GM19452 (cell line): ENCODE measurements at regions not wholly inside any gene's neighbourhood (a gene's known extent, or its start where the extent isn't known, plus 50 kb on each side); places are given as distances from the start of the nearest gene placed in this dataset.
"Not testable (repeated sequence)": the region's sequence is repeated elsewhere in the genome, so short reads cannot be mapped to it uniquely, and the experiment has no call there.

ENCODE experiments used
- ATAC-seq: cut with Tn5 transposase; IDR thresholded peaks from one replicate; pipeline ENCODE4 v1.9.1; 2021; ENCODE audit not compliant: unreplicated experiment

GRCh38 chr5:174504266-174504726 is 220.1 kb upstream of the MSX2 start:
- no peak for ATAC-seq

GRCh38 chr5:174505621-174506020 is 218.8 kb upstream of the MSX2 start:
- no peak for ATAC-seq

DNA sequence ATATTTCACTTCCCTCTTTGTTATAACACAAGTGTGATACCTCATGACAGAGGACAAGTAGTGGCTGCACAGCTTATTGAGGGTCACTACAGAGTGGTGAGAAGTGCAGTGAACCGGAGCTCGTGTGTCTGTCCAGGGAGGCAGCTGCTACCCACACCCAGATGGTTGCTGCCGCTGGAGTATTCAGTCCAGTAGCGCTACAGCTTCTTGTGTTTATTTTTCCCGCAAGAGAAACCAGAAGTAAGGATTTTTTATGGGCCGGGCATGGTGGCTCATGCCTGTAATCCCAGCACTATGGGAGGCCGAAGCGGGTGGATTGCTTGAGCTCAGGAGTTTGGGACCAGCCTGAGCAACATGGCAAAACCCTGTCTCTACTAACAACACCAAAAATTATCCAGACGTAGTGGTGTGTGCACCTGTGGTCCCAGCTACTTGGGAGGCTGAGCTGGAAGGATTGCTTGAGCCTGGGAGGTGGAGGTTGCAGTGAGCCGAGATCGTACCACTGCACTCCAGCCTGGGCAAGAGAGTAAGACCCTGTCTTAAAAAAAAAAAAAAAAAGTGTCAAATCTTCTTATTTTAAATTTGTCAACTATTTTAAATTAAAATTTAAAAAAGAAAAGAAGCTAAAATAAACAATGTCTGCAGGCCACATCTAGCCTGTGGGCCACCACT is 213.5 kb upstream of the MSX2 start:
- ATAC-seq = not testable (repeated sequence)

DNA sequence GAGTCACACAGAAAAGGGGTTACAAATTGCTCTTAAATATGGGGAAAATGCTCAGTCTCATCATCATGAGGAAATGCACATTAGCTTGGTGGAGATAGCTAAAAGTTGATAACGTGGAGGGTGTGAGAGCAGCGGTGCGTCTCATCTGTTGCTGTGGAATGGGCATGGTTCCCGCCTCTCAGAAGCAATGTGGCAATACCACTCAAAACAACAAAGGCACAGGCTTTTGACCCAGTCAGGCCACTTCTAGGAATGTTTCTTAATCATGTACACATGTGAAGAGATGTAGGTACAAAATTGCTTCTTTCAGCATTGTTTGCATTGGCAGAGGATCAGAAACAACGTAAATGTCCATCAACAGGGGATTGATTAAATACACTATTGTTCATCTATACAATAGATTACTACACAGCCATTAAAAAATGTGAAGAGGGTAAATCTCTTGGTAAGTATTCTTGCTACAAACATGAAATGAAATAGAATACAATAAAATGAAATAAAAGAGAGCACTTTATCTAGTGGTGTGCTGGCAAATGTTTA is 212.6 kb upstream of the MSX2 start:
- ATAC-seq = no peak

DNA sequence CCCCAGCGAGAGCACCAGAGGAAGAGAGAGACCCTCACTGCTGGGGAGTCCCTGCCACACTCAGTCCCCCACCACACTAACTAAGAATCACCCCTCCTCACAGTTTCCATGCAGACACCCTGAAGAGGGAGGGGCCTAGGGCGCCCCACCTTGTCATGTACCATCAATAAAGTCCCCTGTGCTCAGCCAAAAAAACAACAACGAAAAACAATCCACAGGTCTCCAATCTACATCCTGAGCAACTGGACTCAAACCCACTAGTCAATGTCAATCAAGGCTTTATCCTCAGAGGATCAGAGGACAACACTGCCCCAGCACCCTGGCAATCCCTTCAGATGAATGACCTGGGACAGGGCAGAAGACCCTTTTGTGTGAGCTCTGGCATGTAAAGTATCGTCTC is 210.1 kb upstream of the MSX2 start:
- no peak for ATAC-seq

- ATAC-seq = no peak
Observed at GRCh38 chr5:174514983-174515394, 209.4 kb upstream of the MSX2 start.

- no peak for ATAC-seq
Observed at GRCh38 chr5:174516741-174517140, 207.6 kb upstream of the MSX2 start.

DNA sequence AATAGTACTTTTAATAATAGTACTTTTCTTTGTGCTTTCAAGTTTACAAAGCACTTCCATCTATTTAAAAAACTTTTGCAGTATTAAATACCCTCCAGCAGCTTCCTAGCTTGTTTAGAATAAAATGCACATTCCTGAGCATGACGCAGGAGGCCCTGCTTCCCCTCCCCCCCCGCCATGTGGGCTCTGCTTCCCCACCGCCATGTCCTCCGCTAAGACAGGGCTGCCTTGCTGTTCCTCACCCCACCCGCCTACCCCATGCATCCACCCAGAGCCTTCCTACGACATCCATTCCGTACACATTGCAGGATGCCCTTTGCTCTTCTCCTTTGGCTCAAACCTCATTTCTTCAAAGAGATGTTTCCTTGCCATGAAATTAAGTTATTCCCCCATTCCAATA is 205.9 kb upstream of the MSX2 start:
- no peak for ATAC-seq

GRCh38 chr5:174520420-174521396 is 203.7 kb upstream of the MSX2 start:
- ATAC-seq = no peak

DNA sequence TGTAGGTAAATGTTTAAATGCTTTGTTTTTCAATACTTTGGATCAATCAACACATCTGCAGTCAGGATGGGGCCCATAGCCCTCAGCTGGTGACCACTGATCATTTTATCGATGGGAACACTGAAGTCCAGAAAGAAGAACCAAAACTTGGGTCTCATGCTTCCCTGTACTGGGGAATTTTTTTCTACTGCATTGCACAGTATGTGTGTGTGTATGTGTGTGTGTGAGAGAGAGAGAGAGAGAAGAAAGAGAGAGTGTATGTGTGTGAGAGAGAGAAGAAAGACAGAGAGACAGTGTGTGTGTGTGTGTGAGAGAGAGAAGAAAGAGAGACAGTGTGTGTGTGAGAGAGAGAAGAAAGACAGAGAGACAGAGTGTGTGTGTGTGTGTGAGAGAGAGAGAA is 202.9 kb upstream of the MSX2 start:
- no peak for ATAC-seq

- ATAC-seq = no peak
Observed at GRCh38 chr5:174522480-174523260, 201.7 kb upstream of the MSX2 start.

DNA sequence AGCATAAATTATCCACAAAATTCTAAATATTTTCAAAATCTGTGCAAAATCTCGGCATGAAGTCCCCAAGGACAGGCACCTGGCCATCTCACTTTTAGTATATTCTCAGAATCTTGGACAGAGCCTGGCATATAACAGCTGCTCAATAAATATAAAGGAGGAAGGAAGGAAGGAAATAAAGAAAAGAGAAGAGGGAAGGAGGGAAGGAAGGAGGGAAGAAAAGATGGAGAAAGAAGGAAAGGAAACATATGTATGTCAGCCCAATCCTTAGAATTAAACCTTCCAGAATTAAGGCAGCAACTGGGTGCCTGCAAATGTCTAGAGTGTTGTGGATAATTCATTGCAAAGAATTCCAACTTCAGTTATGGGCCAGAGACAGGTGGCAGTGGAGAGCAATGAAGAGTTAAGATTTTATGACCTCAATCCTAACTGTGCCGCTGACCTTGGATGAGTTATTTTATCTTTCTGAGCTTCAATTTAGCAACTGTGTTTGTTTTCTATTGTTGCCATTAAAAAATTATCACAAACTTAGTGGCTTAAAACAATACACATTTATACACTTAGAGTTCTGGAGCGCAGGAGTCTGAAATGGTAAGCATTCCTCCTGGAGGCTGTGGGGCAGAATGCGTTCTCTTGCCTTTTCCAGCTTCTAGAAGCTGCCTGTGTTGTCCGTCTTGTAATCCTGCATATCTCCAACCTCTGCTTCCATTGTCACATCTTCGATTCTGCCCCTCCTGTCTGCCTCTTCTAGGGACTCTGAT is 200.9 kb upstream of the MSX2 start:
- ATAC-seq = no peak

- no peak for ATAC-seq
Observed at GRCh38 chr5:174524351-174524750, 200.0 kb upstream of the MSX2 start.

DNA sequence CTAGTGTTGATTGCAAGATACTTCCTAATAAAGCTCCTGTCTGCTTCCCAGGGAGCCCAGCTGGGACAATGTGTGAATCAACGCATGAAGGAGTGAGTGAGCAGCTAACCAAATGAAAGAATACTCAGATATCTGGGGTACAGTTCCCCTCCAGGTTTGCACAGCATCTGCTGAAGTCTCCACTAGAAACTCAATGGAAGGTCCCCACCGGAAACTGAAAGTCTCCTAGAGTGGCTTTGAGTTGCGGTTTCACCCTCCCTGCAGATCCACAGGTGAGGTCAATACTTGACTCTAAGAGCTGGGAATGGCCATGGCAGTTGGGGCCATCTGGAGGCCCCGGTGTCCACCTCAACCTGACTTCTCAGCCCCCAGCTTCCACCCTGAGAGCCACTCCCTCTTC is 198.2 kb upstream of the MSX2 start:
- no peak for ATAC-seq

- no peak for ATAC-seq
Observed at GRCh38 chr5:174527916-174528540, 196.4 kb upstream of the MSX2 start.

- no peak for ATAC-seq
Observed at GRCh38 chr5:174528821-174529544, 195.4 kb upstream of the MSX2 start.

GRCh38 chr5:174529925-174530681 is 194.3 kb upstream of the MSX2 start:
- no peak for ATAC-seq

- ATAC-seq = no peak
Observed at GRCh38 chr5:174531782-174532191, 192.6 kb upstream of the MSX2 start.
